Activated CD8-positive, alpha-beta memory T cell treated with anti-CD3 and anti-CD28 coated beads for 48 hours (primary cell): ENCODE measurements at regions not wholly inside any gene's neighbourhood (a gene's known extent, or its start where the extent isn't known, plus 50 kb on each side); places are given as distances from the start of the nearest gene placed in this dataset.
"Not testable (repeated sequence)": the region's sequence is repeated elsewhere in the genome, so short reads cannot be mapped to it uniquely, and the experiment has no call there.

Source experiments
- DNase-seq, 3 experiments: peaks; one replicate each; pipeline ENCODE4 v3.0.0-alpha.2; 2020; ENCODE audit warnings: low read depth in 2 of 3, low spot score in 2 of 3

DNA sequence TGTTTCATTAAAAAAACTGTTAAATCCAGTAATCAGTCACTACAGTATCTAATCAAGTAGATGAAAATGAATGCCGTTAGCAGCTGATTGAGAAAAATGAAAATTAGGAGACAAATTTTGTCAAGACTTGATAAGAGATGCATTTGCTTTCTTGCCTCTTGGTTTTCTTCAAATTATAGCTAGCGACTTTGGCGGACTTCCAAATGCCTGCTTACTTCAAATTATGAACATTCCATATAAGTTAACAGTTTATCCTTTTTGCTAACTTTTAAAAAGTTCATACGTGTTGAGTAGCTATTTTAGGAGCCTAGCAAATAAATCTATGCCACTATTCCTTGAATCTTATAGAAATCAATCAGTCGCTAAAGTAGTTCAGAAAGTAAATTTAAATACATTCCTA, 58.8 kb downstream of the PPP4R3C start:
- DNase-seq = no peak

DNA sequence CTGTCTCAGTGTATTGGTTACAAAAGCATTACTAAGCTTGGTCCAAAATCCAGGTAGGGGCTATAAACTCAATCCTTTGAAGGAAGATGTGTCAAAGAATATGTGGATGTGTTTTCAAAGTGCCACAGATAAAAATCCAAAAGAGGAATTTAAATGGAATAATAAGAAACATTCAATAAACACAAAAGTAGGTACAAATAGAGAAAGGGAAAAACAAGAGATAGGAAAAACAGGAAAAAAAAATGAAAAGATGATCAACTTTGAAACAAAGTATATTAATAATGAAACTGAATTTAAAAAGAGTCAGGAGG, 64.0 kb downstream of the PPP4R3C start:
- no peak for DNase-seq

DNA sequence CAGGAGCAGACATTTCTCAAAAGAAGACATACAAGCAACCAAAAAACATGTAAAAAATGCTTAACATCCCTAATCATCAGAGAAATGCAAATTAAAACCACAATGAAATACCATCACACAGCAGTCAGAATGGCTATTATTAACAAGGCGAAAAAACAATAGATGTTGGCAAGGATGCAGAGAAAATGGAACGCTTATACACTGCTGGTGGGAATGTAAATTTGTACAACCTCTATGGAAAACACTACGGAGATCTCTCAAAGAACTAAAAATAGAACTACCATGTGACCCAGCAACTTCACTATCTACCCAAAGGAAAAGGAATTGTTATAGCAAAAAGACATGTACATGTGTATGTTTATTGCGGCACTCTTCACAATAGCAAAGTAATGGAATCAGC, 71.5 kb downstream of the PPP4R3C start:
- no peak for DNase-seq

DNA sequence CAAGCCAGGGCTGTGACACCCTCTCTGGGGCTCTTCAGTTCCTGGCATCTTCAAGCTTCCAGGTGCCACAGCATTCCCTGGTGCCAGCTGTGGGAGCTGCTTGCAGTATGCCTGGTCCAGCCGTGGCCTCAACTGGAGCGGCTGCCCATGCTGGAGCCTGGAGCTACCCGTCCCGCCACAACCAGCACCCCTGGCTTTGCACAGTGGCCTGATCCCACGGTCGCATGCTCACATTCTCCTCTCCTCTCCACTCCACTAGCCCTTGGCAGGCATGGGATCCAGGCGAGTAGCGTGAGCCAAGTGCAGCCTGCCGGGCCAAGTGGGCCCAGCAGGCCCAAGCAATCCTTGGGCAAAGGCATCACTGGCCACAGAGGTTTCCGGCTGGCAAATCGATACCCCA, 81.7 kb downstream of the PPP4R3C start:
- no peak for DNase-seq

DNA sequence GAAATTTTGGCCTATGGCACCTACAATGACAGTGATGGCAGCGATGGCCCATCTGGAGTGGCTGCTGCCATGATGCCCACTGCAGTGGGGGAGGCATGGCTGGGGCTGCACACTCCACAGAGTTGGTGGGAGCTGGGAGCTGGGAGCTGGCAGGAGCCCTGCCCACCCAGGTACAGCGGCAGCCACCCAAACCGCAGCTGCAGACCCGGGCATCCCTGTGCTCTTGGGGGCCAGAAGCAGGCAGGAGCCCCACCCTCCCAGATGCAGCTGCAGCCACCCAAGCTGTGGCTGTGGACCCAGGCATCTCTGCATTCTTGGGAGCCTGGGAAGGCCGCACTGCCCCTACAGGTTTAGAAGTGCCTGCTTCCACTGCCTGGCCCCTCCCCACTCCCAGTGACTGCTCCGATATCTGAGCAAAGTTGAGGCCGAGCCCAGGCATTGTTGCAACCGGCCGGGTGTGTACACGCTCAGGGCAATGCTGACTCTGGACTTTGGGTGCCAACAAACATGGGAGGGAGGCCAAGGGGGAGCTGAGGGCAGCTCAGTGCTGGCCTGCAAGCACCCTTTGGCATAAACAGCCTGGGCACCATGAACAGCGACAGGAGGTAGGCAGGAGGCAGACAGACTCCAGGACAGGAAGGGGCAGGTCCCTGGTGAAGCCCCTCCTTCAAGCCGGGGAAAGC, 82.8 kb downstream of the PPP4R3C start:
- no peak for DNase-seq

DNA sequence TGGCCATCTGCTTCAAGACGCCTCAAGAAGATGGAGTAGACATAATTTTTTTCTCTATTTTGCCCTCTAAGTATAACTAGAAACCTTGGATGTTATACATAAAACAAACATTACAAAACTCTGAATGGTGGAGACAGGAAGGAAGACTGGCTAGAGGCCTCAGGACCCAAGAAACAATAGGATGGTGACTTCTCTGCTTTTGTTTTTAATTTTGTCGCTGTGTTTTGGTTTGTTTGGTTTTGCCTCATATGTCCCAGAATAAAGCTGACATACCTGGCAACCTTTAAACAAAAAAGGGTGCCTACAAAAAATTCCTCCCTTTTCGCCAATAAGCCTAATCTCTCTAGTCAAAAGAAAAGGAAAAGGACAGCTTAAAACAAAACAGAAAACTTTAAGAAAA, 109.1 kb downstream of the PPP4R3C start:
- DNase-seq = no peak

DNA sequence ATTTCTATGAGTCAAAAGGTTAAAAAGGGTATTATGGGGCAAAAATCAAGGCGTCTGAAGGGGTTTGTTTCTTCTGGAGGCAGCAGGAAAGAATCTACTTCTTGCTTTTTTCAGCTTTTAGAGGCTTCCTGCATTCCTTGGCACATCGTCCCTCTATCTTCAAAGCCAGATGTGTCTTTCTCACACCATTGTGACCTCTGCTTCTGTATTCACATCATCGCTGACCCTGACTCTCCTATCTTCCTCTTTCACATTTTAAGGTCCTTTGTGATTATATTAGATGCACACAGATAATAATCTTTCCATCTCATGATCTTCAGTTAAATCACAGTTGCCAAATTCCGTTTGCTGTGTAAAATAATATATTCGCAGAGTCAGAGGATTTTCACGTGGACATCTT, 112.7 kb downstream of the PPP4R3C start:
- DNase-seq = no peak

DNA sequence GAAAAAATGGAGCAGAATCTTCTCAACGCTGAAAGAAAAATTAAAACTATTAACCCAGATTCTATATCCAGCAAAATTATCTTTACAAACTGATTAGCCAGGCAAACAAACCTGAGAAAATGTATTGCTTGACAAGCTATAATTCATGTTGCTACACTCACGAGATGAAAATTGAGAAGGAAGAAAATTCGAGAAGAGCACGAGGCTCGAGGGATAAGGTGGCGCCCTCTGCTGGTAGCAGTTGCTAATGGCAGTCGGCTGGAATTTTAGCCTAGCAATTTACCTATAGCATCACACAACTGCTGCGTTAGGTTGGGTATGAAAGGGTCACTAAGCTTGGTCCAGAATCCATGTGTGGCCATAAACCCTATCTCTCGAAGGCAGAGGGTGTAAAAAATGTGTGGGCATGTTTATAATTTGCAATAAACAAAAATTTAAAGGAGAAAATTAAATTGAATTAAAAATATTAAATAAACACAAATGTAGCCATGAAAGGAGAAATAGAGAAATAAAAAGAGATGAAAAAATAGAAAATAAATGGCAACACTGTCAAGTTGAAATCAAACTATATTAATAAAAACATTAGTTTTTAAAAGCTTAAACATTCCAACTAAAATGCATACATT, 126.6 kb downstream of the PPP4R3C start:
- peak in 2 of 3 experiments; percentile 0 to 6 for DNase-seq

DNA sequence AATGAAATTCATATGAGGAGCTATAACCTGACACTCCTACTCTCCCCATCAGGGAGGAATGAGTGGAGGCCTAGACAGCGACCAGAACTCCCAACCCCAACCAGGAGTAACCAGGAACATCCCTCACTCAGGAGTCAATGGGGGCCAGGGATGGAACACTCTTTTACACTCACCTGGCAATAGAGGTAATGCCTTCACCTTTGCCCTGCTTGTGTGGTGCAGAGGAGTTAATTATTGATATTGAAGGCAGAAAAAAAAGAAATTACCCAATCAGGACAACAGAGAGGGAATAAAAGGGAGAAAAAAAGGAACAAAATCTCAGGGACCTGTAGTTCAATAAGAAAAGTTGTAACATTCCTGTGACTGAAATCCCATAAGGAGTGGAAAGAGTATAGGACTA, 141.5 kb downstream of the PPP4R3C start:
- no peak for DNase-seq

DNA sequence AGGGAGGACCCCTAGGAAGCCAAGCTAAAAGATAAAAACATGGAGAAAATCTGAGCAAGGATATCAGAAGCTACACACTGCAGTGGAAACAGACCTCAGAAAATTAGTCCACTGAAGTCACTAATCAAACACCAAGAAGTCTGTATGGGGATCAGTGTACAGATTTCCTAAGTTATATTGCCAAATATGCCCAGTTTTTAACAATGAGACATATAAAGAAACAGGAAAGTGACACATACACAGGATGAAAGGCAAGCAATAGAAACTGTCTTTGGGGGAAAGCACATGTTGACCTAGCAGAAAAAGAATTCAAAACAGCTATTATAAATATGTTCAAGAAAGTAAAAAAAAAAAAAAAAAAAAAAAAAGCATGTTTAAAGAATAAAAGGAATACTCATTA, 153.7 kb downstream of the PPP4R3C start:
- no peak for DNase-seq

DNA sequence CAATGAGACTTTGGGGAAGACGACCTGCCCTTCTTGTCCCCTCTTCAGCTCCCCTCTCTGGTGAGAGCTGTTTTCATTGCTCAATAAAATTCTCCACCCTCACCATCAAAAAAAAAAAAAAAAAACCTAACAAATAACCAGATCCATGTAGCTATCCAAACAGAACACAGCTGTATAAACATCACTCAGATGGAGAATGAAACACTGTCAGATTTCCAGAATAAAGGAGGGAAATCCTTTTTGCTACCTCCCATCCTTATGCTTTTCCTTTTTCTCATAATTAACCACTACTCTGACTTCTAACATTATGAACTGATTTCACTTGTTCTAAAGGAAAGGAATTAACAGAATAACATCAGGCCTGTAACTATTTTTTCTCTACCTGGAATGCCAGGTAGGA, 155.6 kb downstream of the PPP4R3C start:
- no peak for DNase-seq

DNA sequence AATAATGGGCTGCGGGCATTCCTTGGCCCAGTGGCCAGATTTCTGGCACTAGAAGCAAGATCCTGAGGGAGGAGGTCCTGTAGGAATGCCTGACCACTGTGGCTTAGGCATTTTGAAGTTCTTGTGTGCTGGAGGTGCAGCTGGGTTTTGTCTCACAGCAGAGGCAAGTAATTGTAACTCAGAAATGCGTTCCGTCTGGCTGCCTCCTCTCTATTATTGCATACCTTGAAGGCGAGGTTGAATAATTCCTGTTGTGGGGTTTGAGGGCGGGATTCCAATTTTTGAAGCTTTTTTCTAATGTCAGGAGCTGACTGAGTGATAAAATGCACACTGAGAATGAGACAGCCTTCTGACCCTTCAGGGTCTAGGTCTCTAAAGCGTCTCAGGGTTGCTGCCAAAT, 170.6 kb downstream of the PPP4R3C start:
- DNase-seq = not testable (repeated sequence)

DNA sequence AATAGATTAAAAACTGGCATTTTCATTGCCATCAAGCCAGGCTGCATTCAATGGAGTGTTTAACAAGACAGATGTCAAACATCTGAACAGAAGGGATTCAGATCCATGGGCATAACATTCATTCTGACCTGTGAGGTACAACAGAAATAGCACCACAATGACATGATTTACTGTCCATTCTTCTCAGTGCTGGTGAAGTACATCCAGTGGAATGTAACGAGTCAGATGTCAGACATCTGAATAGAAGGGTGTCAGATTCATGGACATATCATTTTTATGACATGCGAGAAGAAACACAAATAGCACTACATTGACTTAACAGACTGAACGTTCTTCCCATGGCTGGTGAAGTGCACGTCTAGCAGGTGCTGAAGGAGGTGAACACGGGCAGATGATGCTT, 186.4 kb downstream of the PPP4R3C start:
- no peak for DNase-seq

DNA sequence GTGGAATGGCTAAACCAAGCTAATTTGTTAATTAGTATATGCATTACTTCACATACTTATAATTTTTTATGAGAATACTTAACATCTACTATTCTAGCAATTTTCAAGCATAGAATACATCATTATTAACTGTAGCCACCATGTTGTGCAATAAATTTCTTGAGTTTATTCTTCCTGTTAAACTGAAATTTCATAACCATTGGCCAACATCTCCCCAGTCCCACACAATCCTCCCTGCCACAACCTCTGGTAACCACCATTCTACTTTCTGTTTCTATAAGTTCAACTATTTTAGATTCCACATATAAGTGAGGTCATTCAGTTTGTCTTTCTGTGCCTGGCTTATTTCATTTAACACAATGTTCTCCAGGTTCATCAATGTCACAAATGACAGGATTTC, 208.5 kb downstream of the PPP4R3C start:
- DNase-seq = no peak

DNA sequence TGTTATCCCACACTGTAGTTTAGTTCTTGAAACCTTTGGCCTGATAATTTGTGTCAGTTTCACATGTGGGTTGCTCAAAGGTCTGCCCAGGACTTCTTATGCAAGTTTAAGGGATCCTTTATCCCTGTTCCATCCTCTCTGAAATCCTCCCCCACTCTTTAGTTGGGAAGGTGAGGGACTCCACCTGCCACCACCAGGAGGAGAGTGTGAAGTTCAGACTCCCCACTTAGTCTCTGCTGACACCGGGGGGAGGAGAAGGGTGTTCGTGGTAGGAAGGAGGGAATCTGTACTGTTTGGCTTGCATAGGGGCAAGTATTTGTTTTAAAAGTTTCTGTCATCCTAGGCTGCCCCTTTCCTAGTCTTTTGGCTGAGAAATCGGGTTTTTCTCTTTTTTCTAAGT, 211.8 kb downstream of the PPP4R3C start:
- DNase-seq = no peak

DNA sequence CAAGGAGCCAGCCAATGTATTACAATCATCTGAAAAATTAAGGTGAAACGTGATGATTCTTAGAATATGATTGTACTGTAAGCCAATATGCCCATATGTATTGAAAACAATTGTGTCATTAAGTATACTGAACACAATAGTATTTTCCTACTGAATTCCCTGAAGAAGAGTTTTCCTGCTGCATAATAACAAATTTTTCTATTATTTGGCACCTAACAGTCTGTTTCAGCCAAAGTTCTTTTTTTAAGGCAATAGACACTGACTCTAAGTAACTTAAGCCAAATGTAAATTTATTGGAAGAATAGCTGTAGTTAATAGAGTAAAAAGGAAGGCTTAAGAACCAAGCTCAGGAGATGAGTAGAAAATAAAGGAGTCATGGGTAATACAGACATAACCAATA, 220.6 kb downstream of the PPP4R3C start:
- DNase-seq = no peak

DNA sequence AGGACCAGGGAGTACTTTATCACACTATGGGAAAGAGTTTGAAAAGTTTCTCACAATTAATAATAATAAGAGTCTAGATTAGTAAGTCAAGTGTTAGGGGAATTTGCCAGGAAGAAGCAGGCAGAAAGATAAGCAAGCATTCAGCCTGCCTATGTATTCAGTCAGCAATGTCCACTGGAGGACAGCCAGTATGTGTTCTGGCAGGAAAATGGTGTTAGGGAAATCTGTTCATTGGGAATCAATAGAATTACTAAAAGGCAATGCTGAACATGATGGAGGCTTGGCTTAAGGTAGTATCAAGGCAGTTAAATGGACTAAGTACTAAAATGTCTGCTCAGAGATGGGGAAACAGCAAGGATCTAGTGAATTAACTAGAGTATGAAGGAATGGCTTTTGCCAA, 221.2 kb downstream of the PPP4R3C start:
- no peak for DNase-seq

DNA sequence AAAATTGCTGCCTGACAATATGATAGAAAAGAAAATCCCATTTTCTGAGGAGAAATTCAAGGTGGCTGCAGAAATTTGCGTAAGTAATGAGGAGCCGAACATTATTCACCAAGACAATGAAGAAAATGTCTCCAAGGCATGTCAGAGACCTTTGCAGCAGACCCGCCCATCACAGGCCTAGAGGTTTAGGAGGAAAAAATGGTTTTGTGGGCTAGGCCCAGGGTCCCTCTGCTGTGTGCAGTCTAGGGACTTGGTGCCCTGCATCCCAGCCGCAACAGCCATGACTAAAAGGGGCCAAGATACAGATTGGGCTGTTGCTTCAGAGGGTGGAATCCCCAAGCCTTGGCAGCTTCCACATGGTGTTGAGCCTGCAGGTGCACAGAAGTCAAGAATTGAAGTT, 223.1 kb downstream of the PPP4R3C start:
- DNase-seq = not testable (repeated sequence)

DNA sequence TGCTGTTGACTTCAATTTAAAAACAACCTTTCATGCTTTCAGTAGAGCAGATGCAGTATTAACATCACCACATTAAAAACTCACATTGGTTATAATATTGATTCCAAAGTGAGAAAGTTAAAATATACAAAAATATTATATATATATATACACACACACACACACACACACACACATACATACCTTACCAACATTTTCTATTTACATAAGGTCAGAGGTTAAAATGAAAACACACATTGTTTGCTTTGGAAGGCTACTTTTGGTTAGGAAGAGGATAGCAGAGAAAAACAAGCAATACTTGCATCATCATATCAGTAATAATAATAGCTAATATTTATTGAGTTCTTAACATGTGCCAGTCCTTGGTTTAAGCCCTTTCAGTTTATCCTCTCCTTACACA, 226.5 kb downstream of the PPP4R3C start:
- no peak for DNase-seq

DNA sequence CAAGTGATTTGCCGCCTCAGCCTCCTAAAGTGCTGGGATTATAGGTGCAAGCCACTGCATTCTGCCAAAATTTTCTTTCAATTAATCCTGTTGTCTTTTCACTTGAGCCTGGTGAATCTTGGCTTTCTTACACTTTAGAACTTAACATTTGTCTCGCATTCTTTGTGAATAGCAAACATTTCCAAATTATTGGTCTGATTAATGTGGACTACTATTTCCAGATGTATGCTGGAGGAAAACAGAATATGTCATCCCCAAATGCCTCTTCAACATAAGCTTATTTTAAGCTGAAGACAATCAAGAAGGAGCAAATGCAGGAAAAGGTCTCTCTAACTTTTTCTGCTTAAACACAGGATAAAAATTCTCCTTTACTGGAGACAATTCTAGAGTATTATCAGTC, 233.4 kb downstream of the PPP4R3C start:
- no peak for DNase-seq

DNA sequence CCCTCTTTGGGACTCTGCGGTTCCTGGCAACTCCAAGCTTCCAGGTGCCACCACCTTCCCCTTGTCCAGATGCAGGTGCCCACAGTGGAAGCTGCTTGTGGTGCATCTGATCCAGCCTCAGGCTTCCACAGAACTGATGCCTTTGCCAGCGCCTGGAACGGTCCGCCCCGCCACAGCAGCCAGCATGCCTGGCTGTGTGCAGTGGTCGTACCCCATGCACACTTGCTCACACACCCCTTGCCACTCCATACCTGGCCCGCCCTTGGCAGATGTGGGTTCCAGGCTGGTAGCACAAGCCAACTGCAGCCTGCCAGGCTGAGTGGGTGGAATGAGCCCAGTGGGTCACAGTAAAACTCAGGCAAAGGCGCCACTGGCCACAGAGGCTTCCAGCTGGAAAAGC, 240.5 kb downstream of the PPP4R3C start:
- no peak for DNase-seq

DNA sequence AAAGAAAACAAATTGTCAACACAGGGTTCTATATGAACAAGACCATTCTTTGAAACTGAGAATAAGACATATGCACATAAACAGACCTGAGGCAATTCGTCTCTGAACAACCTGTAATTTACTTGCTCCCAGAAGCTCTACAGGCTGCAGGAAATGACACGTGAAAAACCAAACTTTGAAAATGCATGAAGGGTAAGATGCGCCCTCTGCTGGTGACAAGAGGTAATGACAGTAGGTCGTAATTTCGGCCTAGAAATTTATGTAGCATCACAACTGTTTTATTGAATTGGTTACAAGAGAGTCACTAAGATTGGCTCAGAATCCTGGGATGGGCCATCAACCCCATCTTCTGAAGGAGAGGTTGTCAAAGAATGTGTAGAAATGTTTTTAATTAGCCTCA, 276.5 kb downstream of the PPP4R3C start:
- no peak for DNase-seq

DNA sequence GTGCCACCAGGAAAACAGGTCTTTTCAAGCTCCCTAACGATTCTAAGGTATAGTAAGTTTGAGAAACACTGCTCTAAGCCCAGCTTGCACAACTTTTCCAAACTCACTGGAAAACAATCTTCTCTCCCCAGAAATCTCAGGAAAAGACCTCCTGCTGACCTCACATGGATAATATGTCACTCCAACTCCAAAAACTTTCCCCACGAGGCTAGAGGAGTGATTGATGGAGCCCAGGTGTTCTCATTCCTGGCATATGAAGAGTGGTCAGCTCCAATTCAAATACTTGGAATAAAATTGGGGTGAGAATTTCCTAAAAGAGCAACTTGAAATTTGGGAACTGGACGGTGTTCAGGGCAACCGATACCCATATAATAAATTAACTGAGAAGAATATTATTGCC, 299.9 kb downstream of the PPP4R3C start:
- DNase-seq = no peak
